GM12874 (cell line): ENCODE measurements at regions not wholly inside any gene's neighbourhood (a gene's known extent, or its start where the extent isn't known, plus 50 kb on each side); places are given as distances from the start of the nearest gene placed in this dataset.

Experiments
- CTCF ChIP-seq: IDR thresholded peaks from 2 replicates; pipeline ENCODE4 v1.5.1; 2011; ENCODE audit warnings: low read depth, mild to moderate bottlenecking, control low read depth, low read length, moderate library complexity; ENCODE audit not compliant: insufficient read depth

- no peak for TF ChIP-seq CTCF
Observed at GRCh38 chr7:131042269-131043160, 285.2 kb upstream of the MKLN1 start.

- TF ChIP-seq CTCF: no peak
Observed at GRCh38 chr7:131045526-131045925, 282.1 kb upstream of the MKLN1 start.

- TF ChIP-seq CTCF: no peak
Observed at GRCh38 chr7:131046246-131046645, 281.4 kb upstream of the MKLN1 start.

- no peak for TF ChIP-seq CTCF
Observed at GRCh38 chr7:131047651-131048304, 279.9 kb upstream of the MKLN1 start.

- TF ChIP-seq CTCF: no peak
Observed at GRCh38 chr7:131051304-131051703, 276.4 kb upstream of the MKLN1 start.

GRCh38 chr7:131052285-131052904 lies 275.3 kb upstream of the MKLN1 start:
- no peak for TF ChIP-seq CTCF

- TF ChIP-seq CTCF: no peak
Observed at GRCh38 chr7:131056007-131056406, 271.7 kb upstream of the MKLN1 start.
